Liver (tissue), 3 donors: ENCODE measurements at regions not wholly inside any gene's neighbourhood (a gene's known extent, or its start where the extent isn't known, plus 50 kb on each side); places are given as distances from the start of the nearest gene placed in this dataset.

Experiments used
- CTCF ChIP-seq: fragments of 150-350 bp; IDR thresholded peaks from 2 replicates; pipeline ENCODE4 v1.5.1; 2017; ENCODE audit warnings: improper control_type of control experiment, low read depth, low read length; ENCODE audit not compliant: missing input control
- HNF4A ChIP-seq, 2 donors: conservative IDR thresholded peaks; 2 replicates each; pipeline ENCODE4 v1.6.1; 2016; ENCODE audit warnings: antibody characterized with exemption in 2 of 2, mild to moderate bottlenecking in 2 of 2
- donor health status: healthy.
- donor health status: healthy.

DNA sequence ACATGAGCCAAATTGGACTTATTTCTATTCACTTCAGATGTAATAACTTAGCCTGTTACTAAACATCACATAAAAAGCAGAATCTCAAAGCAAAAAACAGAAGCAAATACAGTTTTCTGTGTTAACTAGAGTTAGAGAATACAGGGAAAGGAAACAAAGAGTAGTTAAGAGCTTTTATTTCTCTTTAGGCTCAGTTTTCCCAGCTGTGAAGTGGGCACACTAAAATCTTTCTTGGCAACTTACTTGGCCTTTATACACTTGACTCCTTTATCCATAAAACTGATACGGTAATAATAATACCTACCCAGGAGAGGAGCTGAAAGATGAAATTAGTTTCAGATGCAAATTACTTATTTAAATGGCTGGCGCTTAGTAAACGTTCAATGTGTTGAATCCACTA, 132.8 kb upstream of the SPATS2L start:
- TF ChIP-seq CTCF (no peak), HNF4A (conservative IDR thresholded peaks at IDR 0.05) (no peak)
